ENCODE measurements at regions not wholly inside any gene's neighbourhood (a gene's known extent, or its start where the extent isn't known, plus 50 kb on each side); places are given as distances from the start of the nearest gene placed in this dataset.

DNA sequence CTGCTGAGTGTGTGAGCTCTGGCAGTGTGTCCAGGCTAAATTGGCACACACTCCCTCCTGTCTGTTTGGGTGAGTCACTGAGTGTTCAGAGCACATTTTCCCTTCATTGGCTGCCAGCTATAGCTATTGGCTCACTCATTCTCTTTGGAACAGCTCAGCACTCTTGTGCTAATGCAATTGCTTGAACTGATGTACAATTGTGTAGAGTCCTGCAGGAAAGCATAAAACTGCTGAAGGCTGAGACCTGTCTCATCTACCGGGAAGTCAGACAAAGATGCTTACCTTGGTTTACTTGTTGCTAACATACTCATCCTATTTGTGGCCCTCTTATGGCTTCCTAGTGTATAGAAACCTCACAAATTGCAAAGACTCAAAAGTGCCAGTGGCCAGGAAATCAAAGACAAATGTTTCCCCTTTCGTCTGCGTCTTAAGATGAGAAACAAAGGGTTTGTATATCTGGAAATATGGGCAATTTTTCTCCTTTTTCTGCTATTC is 351.0 kb downstream of the BCKDHB start:
- TF ChIP-seq, protein P1, sequence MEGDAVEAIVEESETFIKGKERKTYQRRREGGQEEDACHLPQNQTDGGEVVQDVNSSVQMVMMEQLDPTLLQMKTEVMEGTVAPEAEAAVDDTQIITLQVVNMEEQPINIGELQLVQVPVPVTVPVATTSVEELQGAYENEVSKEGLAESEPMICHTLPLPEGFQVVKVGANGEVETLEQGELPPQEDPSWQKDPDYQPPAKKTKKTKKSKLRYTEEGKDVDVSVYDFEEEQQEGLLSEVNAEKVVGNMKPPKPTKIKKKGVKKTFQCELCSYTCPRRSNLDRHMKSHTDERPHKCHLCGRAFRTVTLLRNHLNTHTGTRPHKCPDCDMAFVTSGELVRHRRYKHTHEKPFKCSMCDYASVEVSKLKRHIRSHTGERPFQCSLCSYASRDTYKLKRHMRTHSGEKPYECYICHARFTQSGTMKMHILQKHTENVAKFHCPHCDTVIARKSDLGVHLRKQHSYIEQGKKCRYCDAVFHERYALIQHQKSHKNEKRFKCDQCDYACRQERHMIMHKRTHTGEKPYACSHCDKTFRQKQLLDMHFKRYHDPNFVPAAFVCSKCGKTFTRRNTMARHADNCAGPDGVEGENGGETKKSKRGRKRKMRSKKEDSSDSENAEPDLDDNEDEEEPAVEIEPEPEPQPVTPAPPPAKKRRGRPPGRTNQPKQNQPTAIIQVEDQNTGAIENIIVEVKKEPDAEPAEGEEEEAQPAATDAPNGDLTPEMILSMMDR (IDR thresholded peaks at IDR 0.05; ENCODE audit: insufficient read depth, low read length), result no peak
- TF ChIP-seq POLR2AphosphoS5 (IDR thresholded peaks at IDR 0.05; ENCODE audit: low read depth) (no peak), GABPA (IDR thresholded peaks at IDR 0.05; ENCODE audit: low read depth) (no peak), SPI1 (IDR thresholded peaks at IDR 0.05; ENCODE audit: borderline replicate concordance, low read depth) (no peak)
- TF ChIP-seq, protein P2, sequence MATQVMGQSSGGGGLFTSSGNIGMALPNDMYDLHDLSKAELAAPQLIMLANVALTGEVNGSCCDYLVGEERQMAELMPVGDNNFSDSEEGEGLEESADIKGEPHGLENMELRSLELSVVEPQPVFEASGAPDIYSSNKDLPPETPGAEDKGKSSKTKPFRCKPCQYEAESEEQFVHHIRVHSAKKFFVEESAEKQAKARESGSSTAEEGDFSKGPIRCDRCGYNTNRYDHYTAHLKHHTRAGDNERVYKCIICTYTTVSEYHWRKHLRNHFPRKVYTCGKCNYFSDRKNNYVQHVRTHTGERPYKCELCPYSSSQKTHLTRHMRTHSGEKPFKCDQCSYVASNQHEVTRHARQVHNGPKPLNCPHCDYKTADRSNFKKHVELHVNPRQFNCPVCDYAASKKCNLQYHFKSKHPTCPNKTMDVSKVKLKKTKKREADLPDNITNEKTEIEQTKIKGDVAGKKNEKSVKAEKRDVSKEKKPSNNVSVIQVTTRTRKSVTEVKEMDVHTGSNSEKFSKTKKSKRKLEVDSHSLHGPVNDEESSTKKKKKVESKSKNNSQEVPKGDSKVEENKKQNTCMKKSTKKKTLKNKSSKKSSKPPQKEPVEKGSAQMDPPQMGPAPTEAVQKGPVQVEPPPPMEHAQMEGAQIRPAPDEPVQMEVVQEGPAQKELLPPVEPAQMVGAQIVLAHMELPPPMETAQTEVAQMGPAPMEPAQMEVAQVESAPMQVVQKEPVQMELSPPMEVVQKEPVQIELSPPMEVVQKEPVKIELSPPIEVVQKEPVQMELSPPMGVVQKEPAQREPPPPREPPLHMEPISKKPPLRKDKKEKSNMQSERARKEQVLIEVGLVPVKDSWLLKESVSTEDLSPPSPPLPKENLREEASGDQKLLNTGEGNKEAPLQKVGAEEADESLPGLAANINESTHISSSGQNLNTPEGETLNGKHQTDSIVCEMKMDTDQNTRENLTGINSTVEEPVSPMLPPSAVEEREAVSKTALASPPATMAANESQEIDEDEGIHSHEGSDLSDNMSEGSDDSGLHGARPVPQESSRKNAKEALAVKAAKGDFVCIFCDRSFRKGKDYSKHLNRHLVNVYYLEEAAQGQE (IDR thresholded peaks at IDR 0.05; ENCODE audit: insufficient replicate concordance, low read depth), result no peak

All from HL-60 (cell line).